GM18498 (cell line): ENCODE measurements at regions not wholly inside any gene's neighbourhood (a gene's known extent, or its start where the extent isn't known, plus 50 kb on each side); places are given as distances from the start of the nearest gene placed in this dataset.
"Not testable (repeated sequence)": the region's sequence is repeated elsewhere in the genome, so short reads cannot be mapped to it uniquely, and the experiment has no call there.

ENCODE experiments used
- ATAC-seq: cut with Tn5 transposase; IDR thresholded peaks from one replicate; pipeline ENCODE4 v1.9.1; 2021; ENCODE audit warnings: mild to moderate bottlenecking, moderate library complexity; ENCODE audit not compliant: unreplicated experiment

DNA sequence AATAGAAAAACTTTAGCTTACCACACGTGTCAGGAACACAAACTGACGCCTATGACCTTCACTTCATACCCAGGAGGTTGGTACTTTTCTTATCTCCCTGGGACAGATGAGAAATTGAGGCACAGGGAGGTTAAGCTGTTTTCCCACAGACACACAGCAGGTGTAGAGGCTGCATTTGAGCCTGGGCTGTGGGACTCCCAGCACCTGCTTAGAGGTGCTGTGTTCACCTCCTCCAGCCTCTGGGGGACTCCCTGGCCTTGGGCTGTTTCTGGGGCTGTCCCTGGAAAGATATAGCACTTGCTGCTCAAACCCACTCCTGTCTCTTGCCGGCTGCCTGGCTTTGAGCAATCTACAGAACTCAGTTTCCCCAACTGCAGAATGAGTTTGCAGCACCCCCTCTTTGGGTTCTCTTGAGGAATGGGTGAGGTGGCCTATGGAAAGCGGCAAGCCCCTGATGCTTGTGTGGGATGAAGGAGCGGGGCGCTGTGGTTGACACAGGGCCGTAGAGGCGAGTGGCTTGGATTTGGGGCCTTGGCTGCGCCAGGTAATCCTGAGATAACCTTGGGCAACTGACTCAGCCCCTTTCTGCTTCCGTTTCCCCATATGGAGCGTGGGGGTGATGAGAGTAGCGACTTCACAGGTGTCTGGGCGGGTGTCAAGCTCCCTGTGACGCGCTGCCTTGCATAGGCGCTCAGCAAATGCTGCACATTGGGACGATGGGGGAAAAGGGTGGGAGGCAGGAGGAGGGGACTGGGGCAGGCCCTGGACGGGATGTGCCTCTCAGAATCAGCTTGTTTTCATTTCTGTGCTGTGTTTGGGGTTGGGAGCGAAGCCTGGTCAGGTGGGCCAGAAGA lies 104.5 kb upstream of the CIBAR2 start:
- no peak for ATAC-seq

- ATAC-seq: no peak
Observed at GRCh38 chr16:85220125-85220839, 108.0 kb upstream of the CIBAR2 start.

DNA sequence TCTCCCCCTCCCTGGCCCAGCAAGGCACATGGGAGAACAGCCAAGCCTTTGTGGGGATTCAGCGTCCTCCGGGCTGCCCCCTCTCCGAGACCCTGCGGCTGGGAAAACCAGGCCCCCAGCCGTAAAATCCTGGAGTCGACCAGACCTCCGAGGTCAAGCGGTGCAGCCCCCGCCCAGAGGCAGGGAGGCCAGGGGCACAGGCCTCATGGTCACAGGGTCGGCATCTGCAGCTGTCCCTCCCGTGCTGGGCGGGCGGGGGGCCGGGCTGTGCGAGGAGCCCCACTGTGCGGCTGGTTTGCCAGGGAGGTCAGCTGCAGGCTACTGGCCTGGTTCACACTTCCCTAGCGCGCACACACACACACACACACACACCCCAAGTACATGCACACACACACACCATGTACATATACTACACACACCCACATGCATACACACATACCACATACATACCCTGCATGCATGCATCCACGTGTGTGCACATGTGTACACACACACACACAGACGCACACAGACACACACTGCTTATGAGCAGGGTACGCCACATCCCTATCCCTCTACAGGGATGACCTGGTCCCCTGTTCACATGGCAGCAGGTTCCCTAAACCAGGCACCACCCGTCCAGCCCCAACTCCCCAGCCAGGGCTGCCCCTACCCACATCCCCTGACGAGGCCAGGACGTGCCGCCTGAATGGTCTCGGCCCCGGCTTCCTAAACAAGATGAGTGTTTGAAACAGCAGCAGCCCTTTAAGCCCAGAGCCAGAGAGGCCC lies 108.9 kb upstream of the CIBAR2 start:
- ATAC-seq: no peak

- no peak for ATAC-seq
Observed at GRCh38 chr16:85221771-85222154, 109.5 kb upstream of the CIBAR2 start.

GRCh38 chr16:85222155-85222863 lies 110.0 kb upstream of the CIBAR2 start:
- ATAC-seq: no peak

DNA sequence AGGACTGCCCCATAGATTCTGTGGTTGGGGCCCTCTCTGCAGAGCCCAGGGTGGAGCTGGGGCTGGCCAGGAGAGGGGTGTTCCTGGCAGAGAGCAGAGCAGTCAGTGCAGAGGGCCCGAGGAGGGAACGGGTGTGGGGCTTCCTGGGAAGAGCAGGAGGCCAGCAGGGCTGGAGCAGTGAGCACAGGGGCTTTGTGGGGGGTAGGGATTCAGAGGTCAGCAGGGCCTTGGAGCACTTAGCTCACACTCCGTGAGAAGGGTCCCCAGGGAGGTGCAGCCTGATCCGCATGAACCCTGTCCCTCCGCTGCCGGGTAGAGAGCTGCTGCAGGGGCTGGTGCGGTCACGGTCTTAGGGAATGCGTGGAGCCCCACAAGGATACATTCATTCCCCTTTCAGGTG lies 113.0 kb upstream of the CIBAR2 start:
- ATAC-seq: no peak

DNA sequence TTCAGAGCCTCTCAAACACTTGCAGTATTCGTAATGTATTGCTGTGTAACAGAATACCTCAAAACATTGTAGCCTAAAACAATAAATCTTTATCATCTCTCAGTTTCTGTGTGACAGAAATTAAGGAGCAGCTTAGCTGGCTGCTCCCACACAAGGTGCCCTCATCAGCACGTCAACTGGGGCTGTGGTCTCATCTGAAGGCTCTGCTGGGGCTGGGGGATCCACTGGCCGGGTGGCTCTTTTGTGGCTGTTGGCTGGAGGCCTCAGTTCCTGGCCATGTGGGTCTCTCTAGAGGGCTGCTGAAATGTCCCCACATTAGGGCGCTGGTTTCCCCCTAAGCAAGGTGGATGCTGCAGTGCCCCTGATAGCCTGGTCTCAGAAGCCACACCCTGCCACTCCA lies 113.4 kb upstream of the CIBAR2 start:
- ATAC-seq: no peak

GRCh38 chr16:85227084-85227945 lies 115.0 kb upstream of the CIBAR2 start:
- peak; percentile 79 for ATAC-seq

- ATAC-seq: no peak
Observed at GRCh38 chr16:85227946-85228862, 115.9 kb upstream of the CIBAR2 start.

DNA sequence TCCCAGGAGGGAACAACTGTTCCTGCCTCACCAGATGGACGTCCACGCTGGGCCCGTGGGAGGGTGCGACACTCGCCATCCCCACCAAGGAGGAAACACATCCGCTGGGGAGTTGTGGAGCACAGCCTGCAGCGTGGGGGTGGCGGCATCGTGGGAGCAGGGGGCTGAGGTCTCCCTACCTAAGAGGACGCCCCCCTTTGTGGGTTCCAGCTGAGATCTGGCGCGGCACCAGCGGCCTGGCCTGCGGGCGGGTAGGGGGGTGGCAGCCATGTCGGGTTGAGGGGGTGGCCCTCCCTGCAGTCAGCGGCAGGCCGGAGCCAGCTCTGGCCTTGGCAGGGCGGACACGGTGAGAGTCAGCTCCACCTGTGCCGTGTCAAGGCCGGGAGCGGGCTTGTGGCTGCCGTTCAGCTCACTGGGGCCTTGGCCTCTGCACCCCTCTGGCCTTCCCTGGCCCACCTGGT lies 116.7 kb upstream of the CIBAR2 start:
- no peak for ATAC-seq

GRCh38 chr16:85229869-85230462 lies 117.7 kb upstream of the CIBAR2 start:
- ATAC-seq: no peak

GRCh38 chr16:85230764-85231383 lies 118.6 kb upstream of the CIBAR2 start:
- not testable (repeated sequence) for ATAC-seq

DNA sequence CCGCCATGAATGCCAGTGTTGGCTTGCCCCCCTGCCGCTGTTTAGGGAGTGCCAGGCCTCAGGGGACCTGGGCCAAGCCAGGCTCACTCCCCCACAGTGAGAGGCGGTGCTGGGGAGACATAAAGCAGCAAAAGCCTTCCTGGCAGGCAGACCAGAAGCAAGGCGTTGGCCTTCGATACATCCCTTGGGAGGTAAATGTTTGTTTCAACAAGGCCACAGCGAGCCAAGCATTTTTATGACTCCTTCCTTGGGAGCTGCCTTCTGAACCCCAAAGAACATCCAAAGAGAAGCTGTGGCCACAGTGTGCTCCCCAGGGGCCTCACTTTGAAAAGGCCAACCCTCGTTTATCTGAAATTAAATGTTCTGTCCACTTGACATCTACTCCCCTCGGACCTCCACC lies 119.7 kb upstream of the CIBAR2 start:
- no peak for ATAC-seq

- ATAC-seq: no peak
Observed at GRCh38 chr16:85232369-85233142, 120.3 kb upstream of the CIBAR2 start.

DNA sequence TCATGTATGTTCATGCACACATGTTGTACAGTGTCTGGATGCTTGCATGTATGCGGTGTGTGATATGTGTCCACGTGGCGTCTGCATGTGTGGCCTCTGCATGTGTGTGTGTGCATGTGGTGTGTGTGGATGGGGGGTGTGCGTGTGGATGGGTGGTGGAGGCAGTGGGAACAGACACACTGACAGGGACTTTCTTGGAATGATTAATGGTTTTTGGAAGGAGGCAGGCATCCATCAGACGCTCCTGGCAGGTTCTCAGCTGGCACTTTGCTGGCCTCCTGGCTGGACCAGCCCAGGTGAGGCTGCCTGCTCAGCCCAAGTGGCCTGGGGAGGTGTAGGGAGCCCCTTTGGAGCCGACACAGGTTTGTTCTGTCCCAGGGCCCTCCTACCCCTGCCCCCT lies 121.2 kb upstream of the CIBAR2 start:
- ATAC-seq: no peak

DNA sequence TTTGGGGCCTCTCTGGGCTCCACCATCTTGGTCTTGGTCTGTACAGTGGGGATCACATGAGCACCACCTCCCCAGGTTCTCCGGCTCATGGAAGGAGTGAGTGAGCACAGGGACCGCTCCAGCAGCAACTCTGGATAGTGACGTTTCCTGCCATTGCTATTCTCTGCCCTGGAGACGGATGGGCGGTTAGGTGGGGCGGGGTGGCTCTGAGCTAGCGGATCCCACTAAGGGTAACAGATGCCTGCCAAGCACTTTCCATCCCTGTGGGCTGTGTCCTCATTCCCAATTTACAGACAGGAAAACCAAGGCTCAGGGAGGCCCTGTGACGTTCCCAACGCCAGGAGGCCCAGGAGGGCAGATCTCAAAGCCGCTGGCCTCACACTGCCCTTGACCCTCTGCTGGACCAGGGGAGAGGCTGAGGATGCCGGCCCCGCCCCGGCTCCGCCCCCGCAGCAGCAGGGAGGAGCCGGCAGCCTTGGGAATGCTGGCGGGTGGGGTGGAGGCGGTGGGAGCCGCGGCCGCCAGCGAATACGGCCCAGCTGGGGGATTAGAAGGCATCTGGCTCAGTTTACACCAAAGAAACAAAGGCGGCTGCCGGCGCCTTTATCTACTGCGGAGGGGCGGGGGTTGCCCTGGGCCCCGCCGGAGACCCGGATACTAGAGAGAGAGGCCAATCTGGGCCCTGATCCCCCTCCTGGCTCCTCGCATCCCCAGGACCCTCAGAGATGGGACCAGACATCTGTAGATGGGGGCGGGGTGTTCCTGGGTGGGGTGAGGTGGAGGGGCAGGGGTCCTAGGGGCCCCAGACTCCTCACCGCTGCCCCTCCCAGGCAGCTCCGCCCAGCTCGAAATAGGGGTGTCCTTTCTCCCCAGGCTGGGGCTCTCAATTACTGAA lies 122.3 kb upstream of the CIBAR2 start:
- ATAC-seq: no peak
